COLO668 (cell line): ENCODE measurements at regions not wholly inside any gene's neighbourhood (a gene's known extent, or its start where the extent isn't known, plus 50 kb on each side); places are given as distances from the start of the nearest gene placed in this dataset.

ENCODE experiments used
- DNase-seq: peaks from one replicate; lab custom pipeline; 2025; ENCODE audit not compliant: unreplicated experiment; lab: John Stamatoyannopoulos, UW

GRCh38 chr11:70834277-70834940 is 418.0 kb downstream of the SHANK2 start:
- DNase-seq, result no peak

GRCh38 chr11:70834984-70835560 is 417.3 kb downstream of the SHANK2 start:
- no peak for DNase-seq

GRCh38 chr11:70836071-70836470 is 416.3 kb downstream of the SHANK2 start:
- no peak for DNase-seq

GRCh38 chr11:70838198-70838597 is 414.2 kb downstream of the SHANK2 start:
- DNase-seq, result no peak

- DNase-seq, result no peak
Measured at GRCh38 chr11:70839851-70840250, 412.5 kb downstream of the SHANK2 start.

- no peak for DNase-seq
Measured at GRCh38 chr11:70841264-70841663, 411.1 kb downstream of the SHANK2 start.

- no peak for DNase-seq
Measured at GRCh38 chr11:70842256-70842655, 410.1 kb downstream of the SHANK2 start.

GRCh38 chr11:70842701-70843100 is 409.7 kb downstream of the SHANK2 start:
- no peak for DNase-seq

- no peak for DNase-seq
Measured at GRCh38 chr11:70843906-70844305, 408.5 kb downstream of the SHANK2 start.

- DNase-seq, result no peak
Measured at GRCh38 chr11:70844387-70844786, 408.0 kb downstream of the SHANK2 start.

GRCh38 chr11:70845591-70846041 is 406.8 kb downstream of the SHANK2 start:
- no peak for DNase-seq

- DNase-seq, result no peak
Measured at GRCh38 chr11:70846781-70847655, 405.4 kb downstream of the SHANK2 start.

GRCh38 chr11:70848243-70848750 is 404.1 kb downstream of the SHANK2 start:
- DNase-seq, result no peak

- DNase-seq, result no peak
Measured at GRCh38 chr11:70849031-70849430, 403.3 kb downstream of the SHANK2 start.

GRCh38 chr11:70851308-70851707 is 401.1 kb downstream of the SHANK2 start:
- DNase-seq, result no peak

- no peak for DNase-seq
Measured at GRCh38 chr11:70851907-70852306, 400.5 kb downstream of the SHANK2 start.

GRCh38 chr11:70853068-70853769 is 399.2 kb downstream of the SHANK2 start:
- DNase-seq, result no peak

- DNase-seq, result no peak
Measured at GRCh38 chr11:70853770-70854108, 398.6 kb downstream of the SHANK2 start.

GRCh38 chr11:70854201-70854600 is 398.2 kb downstream of the SHANK2 start:
- no peak for DNase-seq

- no peak for DNase-seq
Measured at GRCh38 chr11:70854901-70855556, 397.3 kb downstream of the SHANK2 start.

GRCh38 chr11:70857894-70858293 is 394.5 kb downstream of the SHANK2 start:
- no peak for DNase-seq
